ENCODE measurements at regions not wholly inside any gene's neighbourhood (a gene's known extent, or its start where the extent isn't known, plus 50 kb on each side); places are given as distances from the start of the nearest gene placed in this dataset.
A peak's percentile ranks its signal among the peaks of the same experiment; 100 is the strongest.

- intact Hi-C loops (cut with DNase I) = no loop called here
- peak in 2 of 10 donors; percentile 45 to 56 for DNase-seq
Observed at GRCh38 chrX:122818068-122818467, 366.0 kb upstream of the GRIA3 start.

- intact Hi-C loops (cut with DNase I) = no loop called here
- DNase-seq = no peak
Observed at GRCh38 chrX:122833230-122833629, 350.8 kb upstream of the GRIA3 start.

GRCh38 chrX:122835886-122836285 lies 348.2 kb upstream of the GRIA3 start:
- intact Hi-C loops (cut with DNase I) = no loop called here
- no peak for DNase-seq

- DNase-seq = no peak
- intact Hi-C loops (cut with DNase I) = no loop called here
Observed at GRCh38 chrX:122850326-122850725, 333.8 kb upstream of the GRIA3 start.

GRCh38 chrX:122856205-122856604 lies 327.9 kb upstream of the GRIA3 start:
- no peak for DNase-seq
- intact Hi-C loops (cut with DNase I) = no loop called here

GRCh38 chrX:122857734-122858133 lies 326.3 kb upstream of the GRIA3 start:
- DNase-seq = no peak
- intact Hi-C loops (cut with DNase I) = no loop called here

- no peak for DNase-seq
- intact Hi-C loops (cut with DNase I) = no loop called here
Observed at GRCh38 chrX:122863067-122863466, 321.0 kb upstream of the GRIA3 start.

GRCh38 chrX:122866532-122866931 lies 317.5 kb upstream of the GRIA3 start:
- no peak for DNase-seq
- intact Hi-C loops (cut with DNase I) = no loop called here

GRCh38 chrX:122868631-122869030 lies 315.4 kb upstream of the GRIA3 start:
- intact Hi-C loops (cut with DNase I) = no loop called here
- DNase-seq = no peak

- DNase-seq = no peak
- intact Hi-C loops (cut with DNase I) = no loop called here
Observed at GRCh38 chrX:122869171-122869570, 314.9 kb upstream of the GRIA3 start.

- intact Hi-C loops (cut with DNase I) = no loop called here
- DNase-seq = no peak
Observed at GRCh38 chrX:122878269-122878668, 305.8 kb upstream of the GRIA3 start.

- intact Hi-C loops (cut with DNase I) = no loop called here
Observed at GRCh38 chrX:122880952-122881351, 303.1 kb upstream of the GRIA3 start.

GRCh38 chrX:122890729-122891128 lies 293.3 kb upstream of the GRIA3 start:
- DNase-seq = no peak
- intact Hi-C loops (cut with DNase I) = no loop called here

More at GRCh38 chrX:122880952-122881351, 303.1 kb upstream of the GRIA3 start:
- DNase-seq = no peak

GRCh38 chrX:122906726-122907125 lies 277.4 kb upstream of the GRIA3 start:
- intact Hi-C loops (cut with DNase I) = no loop called here
- DNase-seq = peak in 1 of 10 donors; percentile 56

- DNase-seq = no peak
- intact Hi-C loops (cut with DNase I) = no loop called here
Observed at GRCh38 chrX:122907375-122907774, 276.7 kb upstream of the GRIA3 start.

- no peak for DNase-seq
- intact Hi-C loops (cut with DNase I) = no loop called here
Observed at GRCh38 chrX:122910697-122911096, 273.4 kb upstream of the GRIA3 start.

- intact Hi-C loops (cut with DNase I) = no loop called here
- no peak for DNase-seq
Observed at GRCh38 chrX:122913134-122913533, 270.9 kb upstream of the GRIA3 start.

- peak in 2 of 10 donors; percentile 61 to 64 for DNase-seq
- intact Hi-C loops (cut with DNase I) = no loop called here
Observed at GRCh38 chrX:122913764-122914163, 270.3 kb upstream of the GRIA3 start.

GRCh38 chrX:122914256-122914655 lies 269.8 kb upstream of the GRIA3 start:
- DNase-seq = peak in 2 of 10 donors; percentile 61 to 70
- intact Hi-C loops (cut with DNase I) = no loop called here

GRCh38 chrX:122934131-122934530 lies 249.9 kb upstream of the GRIA3 start:
- DNase-seq = no peak
- intact Hi-C loops (cut with DNase I) = no loop called here

GRCh38 chrX:122940199-122940598 lies 243.9 kb upstream of the GRIA3 start:
- intact Hi-C loops (cut with DNase I) = no loop called here

GRCh38 chrX:122941806-122942205 lies 242.3 kb upstream of the GRIA3 start:
- intact Hi-C loops (cut with DNase I) = no loop called here
- DNase-seq = no peak

More at GRCh38 chrX:122940199-122940598, 243.9 kb upstream of the GRIA3 start:
- no peak for DNase-seq

- intact Hi-C loops (cut with DNase I) = no loop called here
- DNase-seq = no peak
Observed at GRCh38 chrX:122943918-122944317, 240.2 kb upstream of the GRIA3 start.

Data from posterior cingulate gyrus (tissue), 11 donors.